Stimulated activated naive CD8-positive, alpha-beta T cell treated with anti-CD3 and anti-CD28 coated beads, Interleukin-15, Interleukin-2, amounts not matched to agents 100 ng/mL and 50 ng/mL, for 24 hours (primary cell): ENCODE measurements at regions not wholly inside any gene's neighbourhood (a gene's known extent, or its start where the extent isn't known, plus 50 kb on each side); places are given as distances from the start of the nearest gene placed in this dataset.
"Not testable (repeated sequence)": the region's sequence is repeated elsewhere in the genome, so short reads cannot be mapped to it uniquely, and the experiment has no call there.

Experiments
- H3K27ac Mint-ChIP-seq: one replicate; pipeline ENCODE4 v1.8.0; 2021; ENCODE audit warnings: mild to moderate bottlenecking, mixed read lengths
- H3K27me3 Mint-ChIP-seq: one replicate; pipeline ENCODE4 v1.8.0; 2021; ENCODE audit warnings: mixed read lengths
- H3K36me3 Mint-ChIP-seq: one replicate; pipeline ENCODE4 v1.8.0; 2021; ENCODE audit warnings: low read depth, mixed read lengths
- H3K4me1 Mint-ChIP-seq: one replicate; pipeline ENCODE4 v1.8.0; 2021; ENCODE audit warnings: low read depth, mixed read lengths
- H3K4me3 Mint-ChIP-seq: one replicate; pipeline ENCODE4 v1.8.0; 2021; ENCODE audit warnings: mild to moderate bottlenecking, mixed read lengths
- H3K9me3 Mint-ChIP-seq: one replicate; pipeline ENCODE4 v1.8.0; 2021; ENCODE audit warnings: mixed read lengths

DNA sequence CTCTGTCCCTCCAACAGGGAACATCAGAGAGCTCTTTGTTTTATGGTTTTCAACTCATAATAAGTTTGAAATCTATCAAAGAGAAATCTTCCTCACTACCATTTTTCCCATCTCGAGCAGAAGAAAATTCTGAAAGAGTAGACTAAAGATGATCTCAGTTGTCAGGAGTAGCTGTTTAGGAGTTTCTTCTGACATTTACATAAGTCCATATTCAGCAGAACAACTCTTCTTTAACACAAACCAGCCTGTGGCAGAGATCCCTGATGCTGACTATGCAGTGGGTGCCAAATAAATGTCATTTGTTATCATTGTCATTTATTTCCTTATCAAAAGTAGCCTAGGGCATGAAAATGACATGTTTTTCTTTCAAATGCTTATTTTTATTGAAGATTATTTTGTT lies 380.7 kb downstream of the MBD2 start:
- no peaks in the 10 kb centered on the region for H3K36me3 Mint-ChIP-seq
- no peak overlapping the region for H3K27ac Mint-ChIP-seq
- peaks cover 4% of the 10 kb centered on the region for H3K9me3 Mint-ChIP-seq
- no peaks in the 10 kb centered on the region for H3K4me1 Mint-ChIP-seq
- no peaks in the 10 kb centered on the region for H3K27me3 Mint-ChIP-seq
- H3K4me3 Mint-ChIP-seq: no peak overlapping the region

DNA sequence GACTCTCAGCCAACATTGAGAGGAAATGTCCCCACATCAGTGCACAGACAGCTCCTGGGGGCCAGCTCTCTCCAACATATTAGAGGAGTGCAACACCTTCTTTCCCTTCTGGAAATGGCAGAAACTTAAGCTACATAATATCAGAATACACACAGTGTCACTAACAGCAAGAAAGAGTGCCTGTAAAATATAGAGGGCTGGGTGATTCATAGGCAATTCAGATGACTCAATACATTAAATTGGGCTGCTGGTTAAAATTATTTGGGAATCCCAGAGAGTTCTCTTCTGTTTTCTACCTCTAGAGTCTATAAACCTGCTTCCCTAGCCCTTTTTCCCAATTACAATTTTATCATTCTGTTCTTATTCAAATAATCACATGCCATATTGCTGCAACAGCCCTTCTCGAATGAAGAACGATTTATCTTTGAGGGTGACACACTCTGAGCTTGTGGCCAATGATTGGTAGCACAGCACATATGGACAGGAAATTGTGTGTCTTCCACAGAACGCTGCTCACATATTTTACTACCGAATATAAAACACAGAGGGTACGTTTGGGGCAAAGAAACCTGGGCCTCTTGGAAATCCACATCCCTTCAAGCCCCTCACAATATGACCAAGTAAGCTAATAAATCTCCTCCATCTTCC lies 381.2 kb downstream of the MBD2 start:
- no peaks in the 10 kb centered on the region for H3K4me1 Mint-ChIP-seq
- no peaks in the 10 kb centered on the region for H3K27me3 Mint-ChIP-seq
- peaks cover 4% of the 10 kb centered on the region for H3K9me3 Mint-ChIP-seq
- H3K27ac Mint-ChIP-seq: no peak overlapping the region
- H3K4me3 Mint-ChIP-seq: no peak overlapping the region
- no peaks in the 10 kb centered on the region for H3K36me3 Mint-ChIP-seq

DNA sequence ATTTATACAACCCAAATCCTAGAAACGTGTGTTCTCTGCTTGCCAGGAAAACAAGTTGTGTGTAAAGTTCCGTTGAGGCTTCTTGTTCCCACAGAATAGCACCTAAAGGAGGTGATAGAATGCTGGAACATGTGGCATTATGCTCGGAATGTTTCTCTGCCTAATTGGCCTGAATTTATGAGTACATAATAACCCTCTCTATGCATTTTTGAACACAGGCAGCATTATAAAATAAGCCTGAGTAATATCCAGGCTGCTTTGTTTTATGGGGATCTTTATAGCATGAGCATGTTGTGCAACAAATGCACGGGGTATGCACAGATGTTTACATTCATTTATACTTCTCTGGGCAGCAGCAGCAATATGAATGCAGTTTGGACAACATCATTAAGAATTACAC lies 385.7 kb downstream of the MBD2 start:
- no peaks in the 10 kb centered on the region for H3K4me1 Mint-ChIP-seq
- peaks cover 7% of the 10 kb centered on the region for H3K9me3 Mint-ChIP-seq
- no peaks in the 10 kb centered on the region for H3K27me3 Mint-ChIP-seq
- no peak overlapping the region for H3K27ac Mint-ChIP-seq
- no peaks in the 10 kb centered on the region for H3K36me3 Mint-ChIP-seq
- no peak overlapping the region for H3K4me3 Mint-ChIP-seq

DNA sequence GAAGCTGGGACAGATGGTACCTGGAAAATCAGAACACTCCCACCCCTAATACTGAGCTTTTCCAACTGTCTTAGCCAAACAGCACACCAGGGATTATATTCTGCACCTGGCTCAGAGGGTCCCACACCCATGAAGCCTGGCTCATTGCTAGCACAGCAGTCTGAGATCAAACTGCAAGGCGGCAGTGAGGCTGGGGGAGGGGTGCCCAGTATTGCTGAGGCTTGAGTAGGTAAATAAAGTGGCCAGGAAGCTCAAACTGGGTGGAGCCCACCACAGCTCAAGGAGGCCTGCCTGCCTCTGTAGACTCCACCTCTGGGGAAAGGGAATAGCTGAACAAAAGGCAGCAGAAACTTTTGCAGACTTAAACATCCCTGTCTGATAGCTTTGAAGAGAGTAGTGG lies 403.3 kb downstream of the MBD2 start:
- H3K4me1 Mint-ChIP-seq, H3K27ac Mint-ChIP-seq, H3K36me3 Mint-ChIP-seq, H3K4me3 Mint-ChIP-seq, H3K27me3 Mint-ChIP-seq: not testable (repeated sequence)
- H3K9me3 Mint-ChIP-seq: peaks cover 14% of the 10 kb centered on the region

DNA sequence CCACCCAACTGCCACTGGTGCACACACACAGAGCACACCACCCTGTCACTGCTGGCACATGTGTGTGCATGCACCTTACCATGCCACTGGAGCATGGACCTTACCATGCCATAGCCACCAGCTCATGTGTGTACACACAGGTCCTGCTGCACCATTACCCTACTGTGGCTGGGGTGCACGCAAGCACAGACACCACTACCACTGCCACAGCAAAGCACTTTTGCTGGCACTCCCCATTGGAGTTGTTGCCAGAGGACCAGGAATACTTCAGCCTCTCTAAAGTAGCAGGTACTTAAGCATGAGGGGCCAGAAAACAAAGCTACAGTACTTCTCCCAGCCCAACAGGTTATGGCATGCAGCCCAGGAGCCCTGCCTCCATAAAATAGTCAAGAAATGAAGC lies 404.8 kb downstream of the MBD2 start:
- Mint-ChIP-seq H3K36me3 (no peaks in the 10 kb centered on the region), H3K9me3 (peaks cover 5% of the 10 kb centered on the region), H3K27me3 (no peaks in the 10 kb centered on the region), H3K4me3 (no peak overlapping the region), H3K4me1 (no peaks in the 10 kb centered on the region), H3K27ac (no peak overlapping the region)

DNA sequence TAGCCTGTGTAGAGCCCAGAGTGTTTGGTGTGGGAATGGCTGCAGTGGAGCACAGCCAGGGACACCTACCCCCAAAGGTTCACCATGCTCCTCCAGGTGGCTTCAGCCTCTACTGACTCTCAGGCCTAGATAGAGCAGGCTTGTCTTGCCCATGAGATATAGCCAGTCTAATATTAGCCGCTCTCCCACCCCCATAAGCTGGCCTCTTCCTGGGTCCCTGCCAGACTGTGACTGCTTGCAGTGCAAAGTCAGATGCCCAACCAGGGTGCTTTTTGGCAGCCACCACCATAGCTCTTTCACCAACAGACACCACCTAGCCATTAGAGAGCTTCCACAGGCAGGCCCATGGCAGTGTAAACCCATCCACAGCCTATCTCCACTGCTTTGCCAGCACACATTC lies 405.3 kb downstream of the MBD2 start:
- Mint-ChIP-seq H3K27ac (no peak overlapping the region), H3K4me1 (no peaks in the 10 kb centered on the region), H3K36me3 (no peaks in the 10 kb centered on the region), H3K9me3 (peaks cover 5% of the 10 kb centered on the region), H3K27me3 (no peaks in the 10 kb centered on the region), H3K4me3 (no peak overlapping the region)

DNA sequence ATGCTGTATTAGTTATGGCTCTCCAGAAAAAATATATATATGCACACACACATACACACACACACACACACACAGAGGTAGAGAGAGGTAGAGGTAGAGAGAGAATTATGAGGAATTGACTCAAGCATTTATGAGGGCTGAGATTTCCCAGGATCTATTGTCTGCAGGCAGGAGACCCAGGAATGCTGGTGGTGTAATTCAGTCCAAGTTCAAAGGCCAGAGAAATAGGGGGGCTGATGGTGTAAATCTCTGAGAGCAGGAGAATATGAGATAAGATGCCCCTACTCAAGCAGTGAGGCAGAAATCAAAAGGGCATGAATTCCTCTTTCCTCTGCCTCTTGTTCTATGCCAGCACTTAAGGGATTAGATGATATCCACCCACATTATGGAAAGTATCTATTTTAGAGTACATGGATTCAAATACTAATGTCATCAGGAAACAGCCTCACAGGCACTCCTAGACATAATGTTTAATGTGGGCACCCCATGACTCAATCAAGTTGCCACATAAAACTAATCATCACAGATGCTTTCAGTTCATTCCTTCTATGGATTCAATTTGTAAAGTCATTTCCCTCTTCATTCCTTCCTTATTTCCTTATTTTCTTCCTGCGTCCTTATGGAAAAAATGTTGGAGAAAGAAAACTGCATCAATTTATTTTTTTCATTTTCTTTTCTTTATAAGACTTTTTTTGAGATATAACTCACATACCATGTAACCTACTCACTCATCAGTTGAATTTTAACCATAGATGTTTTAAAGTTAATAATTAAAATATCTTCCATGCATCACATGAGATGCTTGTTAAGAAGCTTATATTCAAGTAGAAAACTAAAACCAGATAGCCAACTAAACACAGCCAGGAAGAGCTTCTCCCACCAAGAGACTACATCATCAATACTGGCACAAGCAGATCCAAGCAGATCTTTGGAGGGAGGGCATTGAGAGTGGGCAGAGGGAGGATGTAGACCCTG lies 406.2 kb downstream of the MBD2 start:
- Mint-ChIP-seq H3K9me3 (peaks cover 3% of the 10 kb centered on the region), H3K4me1 (no peaks in the 10 kb centered on the region), H3K4me3 (no peak overlapping the region), H3K27me3 (no peaks in the 10 kb centered on the region), H3K27ac (no peak overlapping the region), H3K36me3 (no peaks in the 10 kb centered on the region)

DNA sequence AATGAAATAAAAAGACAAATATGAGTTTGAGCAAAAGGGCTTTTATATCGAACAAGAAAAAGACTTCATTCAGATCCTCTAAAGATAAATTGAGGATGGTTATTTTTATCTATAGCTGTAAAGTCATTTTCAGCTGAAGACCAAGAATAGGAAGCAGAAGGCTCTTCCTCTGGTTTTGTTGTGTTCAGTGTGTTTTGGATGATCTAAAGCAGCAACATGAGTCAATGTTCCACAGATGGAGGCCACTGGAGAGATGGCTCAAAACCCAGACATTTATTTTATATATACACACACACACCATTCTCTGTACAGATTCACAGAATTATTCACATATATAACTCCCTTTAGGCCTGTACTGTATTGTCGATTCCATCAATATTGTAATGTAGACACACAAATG lies 424.3 kb downstream of the MBD2 start:
- Mint-ChIP-seq H3K36me3 (no peaks in the 10 kb centered on the region), H3K4me1 (no peaks in the 10 kb centered on the region), H3K4me3 (no peak overlapping the region), H3K27ac (no peak overlapping the region), H3K27me3 (no peaks in the 10 kb centered on the region), H3K9me3 (peaks cover 16% of the 10 kb centered on the region)

DNA sequence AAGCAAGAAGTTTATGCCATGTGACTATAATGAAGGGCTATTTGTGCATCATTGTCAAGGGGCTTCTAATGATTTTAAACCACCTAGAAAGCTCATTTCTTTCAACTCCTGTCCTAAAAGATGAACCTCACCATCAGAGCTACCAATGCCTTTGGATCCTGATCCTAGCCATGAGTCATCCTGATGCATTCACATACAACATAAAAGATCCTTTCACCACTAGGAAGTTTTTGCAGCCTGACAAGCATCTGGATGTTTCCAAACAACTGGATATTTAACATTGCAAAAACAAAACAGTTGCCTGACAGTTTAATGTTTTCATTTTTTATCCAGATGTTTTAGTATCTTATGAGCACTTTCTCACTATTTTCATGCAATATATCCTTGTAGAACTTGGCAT lies 425.3 kb downstream of the MBD2 start:
- H3K9me3 Mint-ChIP-seq: peaks cover 13% of the 10 kb centered on the region
- H3K36me3 Mint-ChIP-seq: no peaks in the 10 kb centered on the region
- H3K27ac Mint-ChIP-seq: no peak overlapping the region
- H3K4me3 Mint-ChIP-seq: no peak overlapping the region
- H3K4me1 Mint-ChIP-seq: no peaks in the 10 kb centered on the region
- H3K27me3 Mint-ChIP-seq: no peaks in the 10 kb centered on the region

DNA sequence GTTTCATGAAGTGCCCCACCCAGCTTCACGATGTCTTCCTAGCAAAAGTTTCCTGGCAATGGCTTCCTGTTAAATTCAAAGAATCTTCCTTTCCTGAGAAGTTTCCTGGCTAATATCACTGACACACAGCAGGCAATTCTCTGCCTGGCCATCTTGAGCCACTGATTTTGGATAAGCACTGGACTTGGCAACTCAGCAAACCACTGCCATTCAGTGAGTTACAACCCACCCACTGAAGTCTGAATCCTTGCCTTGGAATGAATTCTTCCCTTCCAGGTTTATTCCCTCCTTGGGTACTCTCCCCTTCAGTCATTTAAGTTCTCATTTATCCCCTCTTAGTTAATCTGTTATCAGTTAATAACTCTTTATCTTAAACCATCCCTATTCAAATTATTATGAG lies 426.0 kb downstream of the MBD2 start:
- Mint-ChIP-seq H3K4me3 (no peak overlapping the region), H3K36me3 (no peaks in the 10 kb centered on the region), H3K27ac (no peak overlapping the region), H3K27me3 (no peaks in the 10 kb centered on the region), H3K4me1 (no peaks in the 10 kb centered on the region), H3K9me3 (peaks cover 13% of the 10 kb centered on the region)

DNA sequence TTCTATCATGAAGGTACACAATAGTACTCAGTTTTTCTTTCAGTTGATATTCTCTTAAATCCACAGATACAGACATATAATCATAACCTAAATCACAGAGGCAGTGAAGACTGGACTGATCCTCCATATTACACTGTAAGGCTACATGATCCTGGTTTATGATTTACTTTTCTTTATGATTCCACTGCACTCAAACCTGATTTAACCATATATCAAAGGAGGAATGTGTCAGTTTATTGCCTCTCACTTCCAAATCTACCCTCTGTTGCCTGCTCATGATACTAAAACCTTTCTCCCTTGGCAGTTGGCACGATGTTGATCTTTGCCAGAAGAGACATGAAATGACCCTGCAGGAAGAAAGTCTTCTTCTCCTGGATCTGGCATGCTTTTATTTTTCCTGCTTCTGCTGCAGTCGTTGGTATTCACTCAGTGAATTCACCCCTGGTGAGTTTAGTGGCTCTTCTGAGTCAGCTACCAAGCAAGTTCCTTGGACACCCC lies 426.4 kb downstream of the MBD2 start:
- Mint-ChIP-seq H3K27ac (no peak overlapping the region), H3K36me3 (no peaks in the 10 kb centered on the region), H3K4me3 (no peak overlapping the region), H3K27me3 (no peaks in the 10 kb centered on the region), H3K4me1 (no peaks in the 10 kb centered on the region), H3K9me3 (peaks cover 13% of the 10 kb centered on the region)

DNA sequence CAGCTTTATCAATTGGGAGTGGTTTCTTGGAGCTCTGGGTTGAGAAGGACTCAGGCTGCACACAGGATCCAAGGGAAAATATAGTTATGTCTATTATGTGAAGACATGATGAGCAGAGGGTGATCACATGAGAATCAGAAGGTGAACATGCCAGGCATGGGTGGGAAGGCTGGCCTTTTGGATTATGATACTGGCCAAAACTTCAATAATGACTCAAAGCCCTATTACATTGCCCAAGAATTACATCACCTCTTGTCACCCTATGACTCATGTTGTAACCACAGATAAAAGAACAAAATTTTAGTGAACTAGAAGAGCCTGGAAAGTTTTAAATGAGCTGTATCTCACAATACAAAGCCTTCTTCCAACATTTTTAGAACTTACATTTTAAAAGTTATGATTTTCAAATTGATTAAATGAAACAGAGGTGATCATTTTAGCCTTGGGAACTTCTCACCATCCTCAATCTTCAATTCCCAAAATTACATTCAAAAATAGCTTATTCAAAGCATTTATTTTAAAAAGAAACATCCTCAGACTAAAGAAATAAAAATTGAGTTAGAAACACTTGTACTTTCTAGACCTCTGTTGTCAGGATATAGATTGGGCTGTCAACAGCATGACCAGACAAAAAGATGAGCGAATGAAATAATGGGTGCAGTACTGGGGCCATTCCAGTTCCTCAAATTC lies 428.3 kb downstream of the MBD2 start:
- Mint-ChIP-seq H3K27ac (no peak overlapping the region), H3K9me3 (peaks cover 9% of the 10 kb centered on the region), H3K27me3 (no peaks in the 10 kb centered on the region), H3K36me3 (no peaks in the 10 kb centered on the region), H3K4me1 (no peaks in the 10 kb centered on the region), H3K4me3 (no peak overlapping the region)

DNA sequence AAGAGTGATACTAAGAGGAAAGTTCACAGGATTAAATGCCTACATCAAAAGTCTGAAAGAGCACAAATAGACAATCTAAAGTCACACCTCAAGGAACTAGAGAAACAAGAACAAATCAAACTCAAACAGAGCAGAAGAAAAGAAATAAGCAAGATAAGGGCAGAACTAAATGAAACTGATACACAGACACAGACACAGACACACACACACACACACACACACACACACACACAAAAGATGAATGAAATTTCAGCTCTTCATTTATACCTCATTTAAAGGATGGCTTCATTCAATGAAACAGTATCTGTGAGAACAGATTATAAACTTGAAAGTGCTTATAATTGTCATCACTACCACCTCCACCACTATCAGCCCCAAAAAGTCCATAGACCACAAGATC lies 428.9 kb downstream of the MBD2 start:
- Mint-ChIP-seq H3K36me3 (no peaks in the 10 kb centered on the region), H3K4me3 (no peak overlapping the region), H3K27ac (no peak overlapping the region), H3K9me3 (peaks cover 9% of the 10 kb centered on the region), H3K27me3 (no peaks in the 10 kb centered on the region), H3K4me1 (no peaks in the 10 kb centered on the region)

DNA sequence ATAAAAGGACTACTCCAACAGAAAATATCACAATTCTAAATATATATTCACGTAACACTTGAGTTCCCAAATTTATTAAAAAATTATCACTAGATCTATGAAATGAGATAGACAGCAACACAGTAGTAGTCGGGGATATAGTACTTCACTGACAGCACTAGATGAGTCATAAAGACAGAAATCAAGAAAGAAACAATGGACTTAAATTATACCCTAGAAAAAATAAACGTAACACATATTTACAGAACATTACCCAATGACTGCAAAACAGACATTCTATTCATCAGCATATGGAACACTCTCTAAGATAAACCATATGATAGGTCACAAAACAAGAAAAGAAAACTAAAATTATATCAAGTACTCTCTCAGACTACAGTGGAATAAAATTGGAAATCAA lies 429.4 kb downstream of the MBD2 start:
- Mint-ChIP-seq H3K27ac (no peak overlapping the region), H3K9me3 (peaks cover 9% of the 10 kb centered on the region), H3K36me3 (no peaks in the 10 kb centered on the region), H3K4me1 (no peaks in the 10 kb centered on the region), H3K4me3 (no peak overlapping the region), H3K27me3 (no peaks in the 10 kb centered on the region)

DNA sequence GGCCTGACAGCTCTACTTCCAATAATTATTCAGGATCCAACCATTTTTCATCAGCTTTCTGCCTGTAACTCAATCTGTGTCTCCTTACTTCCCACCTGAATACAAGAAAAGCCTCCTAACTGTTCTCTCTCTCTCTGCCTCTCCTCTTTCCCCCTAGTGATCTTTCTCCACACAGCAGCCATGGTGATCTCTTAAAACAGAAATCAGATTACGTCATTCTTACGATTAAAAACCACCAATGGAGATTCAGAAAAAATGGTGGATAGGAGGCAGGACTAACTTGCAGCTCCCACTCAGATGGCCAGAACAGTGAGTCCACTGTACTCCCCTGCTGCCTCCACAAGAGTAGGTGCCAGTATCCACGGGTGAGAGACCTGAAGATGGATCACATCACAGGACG lies 431.7 kb downstream of the MBD2 start:
- no peaks in the 10 kb centered on the region for H3K36me3 Mint-ChIP-seq
- no peak overlapping the region for H3K27ac Mint-ChIP-seq
- peaks cover 9% of the 10 kb centered on the region for H3K9me3 Mint-ChIP-seq
- no peak overlapping the region for H3K4me3 Mint-ChIP-seq
- no peaks in the 10 kb centered on the region for H3K4me1 Mint-ChIP-seq
- H3K27me3 Mint-ChIP-seq: no peaks in the 10 kb centered on the region
